GM21360 (cell line): ENCODE measurements at regions not wholly inside any gene's neighbourhood (a gene's known extent, or its start where the extent isn't known, plus 50 kb on each side); places are given as distances from the start of the nearest gene placed in this dataset.
"Not testable (repeated sequence)": the region's sequence is repeated elsewhere in the genome, so short reads cannot be mapped to it uniquely, and the experiment has no call there.

Experiments used
- ATAC-seq: cut with Tn5 transposase; IDR thresholded peaks from one replicate; pipeline ENCODE4 v1.9.1; 2021; ENCODE audit warnings: mild to moderate bottlenecking, moderate library complexity; ENCODE audit not compliant: unreplicated experiment

DNA sequence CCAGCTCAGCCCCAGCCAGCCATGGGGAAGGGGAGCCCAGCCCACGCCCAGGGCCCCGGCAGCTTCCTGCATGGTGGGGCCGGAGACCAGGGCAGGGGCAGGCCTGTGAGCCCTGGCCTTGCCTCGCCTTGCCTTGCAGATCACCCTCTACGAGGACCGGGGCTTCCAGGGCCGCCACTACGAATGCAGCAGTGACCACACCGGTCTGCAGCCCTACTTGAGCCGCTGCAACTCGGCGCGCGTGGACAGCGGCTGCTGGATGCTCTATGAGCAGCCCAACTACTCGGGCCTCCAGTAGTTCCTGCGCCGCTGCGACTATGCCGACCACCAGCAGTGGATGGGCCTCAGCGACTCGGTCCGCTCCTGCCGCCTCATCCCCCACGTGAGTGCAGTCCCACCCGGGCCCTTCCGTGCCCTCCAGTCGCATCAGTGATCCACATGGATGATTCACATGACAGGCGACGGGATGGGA lies 278.6 kb upstream of the MAP2 start:
- ATAC-seq, result not testable (repeated sequence)

GRCh38 chr2:209145941-209146681 lies 277.7 kb upstream of the MAP2 start:
- ATAC-seq, result peak; percentile 34

DNA sequence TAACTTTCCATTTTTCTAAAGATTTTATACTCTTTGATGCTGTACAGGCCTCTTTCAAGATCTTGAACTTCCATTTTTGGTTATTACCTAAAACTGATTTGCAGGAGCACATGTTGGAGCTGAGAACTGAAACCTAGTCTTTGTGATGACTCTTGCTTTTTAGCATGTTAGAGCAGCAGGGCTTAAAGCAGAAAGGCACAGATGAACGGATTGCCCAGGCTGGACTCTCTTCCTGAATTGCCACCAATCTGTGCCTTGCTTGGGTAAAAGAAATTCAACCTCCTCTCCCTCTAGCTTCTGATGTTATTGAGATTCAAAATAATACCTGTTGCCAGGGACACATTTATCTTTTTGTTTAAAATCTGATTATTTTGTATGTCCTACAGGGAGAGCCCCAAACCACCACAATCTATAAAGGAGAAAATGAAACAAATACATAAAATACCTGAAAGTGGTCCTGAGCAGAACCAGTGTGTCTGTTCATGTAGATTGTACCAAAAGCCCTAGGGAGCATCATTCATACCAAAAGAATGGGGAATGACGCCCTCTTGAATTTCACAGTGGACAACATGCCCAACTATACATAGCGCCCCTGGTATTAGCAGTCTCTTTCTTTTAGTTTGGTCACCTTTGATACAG lies 277.0 kb upstream of the MAP2 start:
- peak; percentile 55 for ATAC-seq

GRCh38 chr2:209147981-209148380 lies 275.9 kb upstream of the MAP2 start:
- ATAC-seq, result no peak

- ATAC-seq, result no peak
These were observed 262.9 kb upstream of the MAP2 start for GRCh38 chr2:209160800-209161588.

- ATAC-seq, result no peak
These were observed 261.7 kb upstream of the MAP2 start for GRCh38 chr2:209162129-209162528.

- ATAC-seq, result no peak
These were observed 241.9 kb upstream of the MAP2 start for GRCh38 chr2:209181984-209182383.

- ATAC-seq, result not testable (repeated sequence)
These were observed 237.0 kb upstream of the MAP2 start for GRCh38 chr2:209186886-209187285.

GRCh38 chr2:209189893-209190292 lies 234.0 kb upstream of the MAP2 start:
- no peak for ATAC-seq

- no peak for ATAC-seq
These were observed 232.7 kb upstream of the MAP2 start for GRCh38 chr2:209191139-209191538.

DNA sequence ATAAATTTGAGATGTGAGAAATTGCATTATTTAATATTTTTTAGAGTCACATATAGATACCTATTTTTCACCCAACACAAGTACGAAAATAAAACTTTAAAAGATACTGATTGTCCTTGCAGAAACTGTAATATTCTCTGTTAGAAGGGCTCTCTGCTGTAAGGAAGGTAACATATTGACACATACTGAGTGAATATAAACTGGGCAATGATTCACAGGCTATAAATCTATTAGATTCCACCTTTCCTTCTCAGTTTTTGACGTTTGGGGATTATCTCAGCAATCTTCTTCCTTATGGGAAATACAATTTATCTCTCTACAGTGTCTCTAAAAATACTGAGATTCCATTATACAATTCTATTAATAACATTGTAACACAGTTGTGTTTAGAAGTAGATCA lies 229.1 kb upstream of the MAP2 start:
- no peak for ATAC-seq

DNA sequence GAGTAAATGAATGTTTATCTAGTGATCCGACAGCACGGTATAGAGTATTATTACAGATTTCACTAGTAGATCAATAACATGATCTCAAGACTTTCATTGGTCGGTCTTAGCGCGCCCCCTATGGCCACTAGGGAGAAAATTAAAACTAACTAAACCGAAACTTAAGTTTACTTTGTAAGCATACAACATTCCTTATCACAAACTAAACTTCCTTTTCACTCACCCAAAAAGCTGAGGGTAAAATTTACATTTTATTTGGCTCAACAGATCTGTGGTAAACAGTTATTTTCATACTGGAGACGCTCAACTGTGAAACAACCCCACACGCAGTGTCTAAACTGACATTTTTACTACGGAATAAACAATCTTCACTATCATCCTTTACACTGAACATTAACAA lies 215.6 kb upstream of the MAP2 start:
- peak; percentile 80 for ATAC-seq

DNA sequence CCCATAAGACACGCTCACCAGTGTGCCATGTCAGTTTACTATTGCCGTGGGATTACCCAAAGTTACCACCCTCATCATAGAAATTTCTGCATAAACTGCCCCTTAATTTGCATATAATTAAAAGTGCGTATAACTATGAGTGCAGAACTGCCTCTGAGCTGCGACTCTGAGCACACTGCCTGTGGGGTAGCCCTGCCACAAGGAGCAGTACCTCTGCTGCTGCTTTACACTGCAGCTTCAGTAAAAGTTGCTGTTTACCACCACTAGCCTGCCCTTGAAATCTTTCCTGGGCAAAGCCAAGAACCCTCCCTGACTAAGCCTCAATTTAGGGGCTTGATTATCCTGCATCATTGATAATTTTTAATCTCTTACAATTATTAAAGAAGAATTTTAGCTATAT lies 213.9 kb upstream of the MAP2 start:
- no peak for ATAC-seq

GRCh38 chr2:209230560-209230959 lies 193.3 kb upstream of the MAP2 start:
- ATAC-seq, result no peak

DNA sequence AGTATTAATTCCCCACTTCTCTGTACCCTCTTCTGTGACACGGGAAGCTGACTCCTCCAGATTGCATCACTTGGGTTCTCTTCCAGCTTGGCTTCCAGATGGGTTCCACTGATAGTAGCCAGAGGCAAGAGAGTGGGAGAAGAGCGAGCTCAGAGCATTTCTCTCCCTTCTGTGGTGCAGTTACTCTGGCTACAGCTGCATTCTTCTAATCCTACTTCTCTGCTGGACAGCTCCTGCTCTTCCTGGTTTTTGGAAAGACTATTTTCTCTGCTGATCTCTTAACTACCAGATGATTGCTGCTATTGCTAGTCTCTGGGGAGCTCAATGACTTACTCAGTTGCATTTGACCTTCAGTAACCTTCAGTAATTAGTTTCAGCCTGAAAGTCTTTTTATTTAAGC lies 187.5 kb upstream of the MAP2 start:
- no peak for ATAC-seq

- ATAC-seq, result no peak
These were observed 184.9 kb upstream of the MAP2 start for GRCh38 chr2:209238765-209239584.

DNA sequence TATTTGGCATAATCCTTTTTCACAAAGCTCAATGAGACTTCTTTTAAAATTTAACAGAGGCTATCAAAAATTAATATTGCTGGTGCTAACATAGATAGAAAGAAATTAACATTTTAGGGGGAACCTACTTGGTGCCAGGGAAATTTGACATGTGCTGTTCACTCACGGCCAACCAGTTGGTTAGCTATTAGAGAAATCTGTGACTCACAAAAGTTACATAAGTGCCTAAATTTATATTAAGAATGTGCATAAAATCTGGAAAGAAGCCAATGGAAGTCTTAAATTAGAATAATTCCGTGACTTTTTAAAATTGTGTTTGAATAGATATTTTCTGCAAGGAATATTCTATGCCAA lies 184.3 kb upstream of the MAP2 start:
- no peak for ATAC-seq

DNA sequence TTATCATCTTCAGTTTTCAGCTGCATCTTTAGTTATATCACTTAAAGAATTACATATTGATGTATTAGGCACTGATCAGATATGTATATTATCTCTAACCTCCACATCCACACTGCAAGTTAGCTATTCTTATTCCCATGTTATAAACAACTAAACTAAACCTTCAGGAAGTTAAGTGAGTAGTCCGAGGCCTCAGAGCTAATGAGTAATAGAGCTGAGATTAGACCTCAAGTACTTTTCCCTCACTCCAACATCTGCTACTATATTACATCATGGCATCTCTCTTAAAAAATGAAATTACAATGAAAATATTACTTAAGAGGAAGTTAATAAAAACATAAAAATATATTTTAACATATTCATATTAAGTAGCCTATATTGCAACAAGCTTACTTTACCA lies 183.6 kb upstream of the MAP2 start:
- ATAC-seq, result no peak

- ATAC-seq, result no peak
These were observed 170.3 kb upstream of the MAP2 start for GRCh38 chr2:209253544-209253943.

DNA sequence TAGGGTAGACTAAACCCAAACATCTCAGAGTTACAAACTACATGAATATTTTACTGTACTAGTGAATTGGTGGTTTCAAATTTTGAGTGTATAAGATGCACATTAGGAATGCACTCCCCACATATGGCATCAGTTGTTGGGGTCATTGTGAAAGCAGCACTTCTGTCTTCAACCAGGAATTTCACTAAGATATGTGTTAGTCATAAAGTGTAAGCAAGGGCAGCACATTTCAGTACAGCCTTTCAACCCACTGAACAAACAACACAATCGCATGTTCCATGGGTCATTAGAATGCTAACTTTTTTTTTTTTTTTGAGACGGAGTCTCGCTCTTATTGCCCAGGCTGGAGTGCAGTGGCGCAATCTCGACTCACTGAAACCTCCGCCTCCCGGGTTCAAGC lies 164.1 kb upstream of the MAP2 start:
- ATAC-seq, result no peak

DNA sequence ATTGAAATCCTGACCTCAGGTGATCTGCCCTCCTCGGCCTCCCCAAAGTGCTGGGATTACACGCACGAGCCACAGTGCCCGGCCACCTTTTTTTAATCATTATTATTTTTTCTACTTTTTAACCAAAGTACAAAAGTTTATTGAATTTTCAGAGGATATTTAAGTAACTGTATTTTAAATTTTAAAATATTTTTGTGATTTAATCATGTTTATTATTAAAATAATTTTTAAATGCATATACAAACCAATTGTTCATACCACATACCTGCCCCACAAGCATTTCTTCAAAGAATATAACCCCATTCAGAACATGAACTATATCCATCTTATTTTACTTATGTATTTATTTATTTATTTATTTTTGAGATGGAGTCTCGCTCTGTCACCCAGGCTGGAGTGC lies 163.6 kb upstream of the MAP2 start:
- no peak for ATAC-seq
